GM21528 (cell line): ENCODE measurements at regions not wholly inside any gene's neighbourhood (a gene's known extent, or its start where the extent isn't known, plus 50 kb on each side); places are given as distances from the start of the nearest gene placed in this dataset.
"Not testable (repeated sequence)": the region's sequence is repeated elsewhere in the genome, so short reads cannot be mapped to it uniquely, and the experiment has no call there.

Experiments used
- ATAC-seq: cut with Tn5 transposase; IDR thresholded peaks from one replicate; pipeline ENCODE4 v1.9.1; 2021; ENCODE audit warnings: mild to moderate bottlenecking, moderate library complexity; ENCODE audit not compliant: unreplicated experiment, low FRiP score

DNA sequence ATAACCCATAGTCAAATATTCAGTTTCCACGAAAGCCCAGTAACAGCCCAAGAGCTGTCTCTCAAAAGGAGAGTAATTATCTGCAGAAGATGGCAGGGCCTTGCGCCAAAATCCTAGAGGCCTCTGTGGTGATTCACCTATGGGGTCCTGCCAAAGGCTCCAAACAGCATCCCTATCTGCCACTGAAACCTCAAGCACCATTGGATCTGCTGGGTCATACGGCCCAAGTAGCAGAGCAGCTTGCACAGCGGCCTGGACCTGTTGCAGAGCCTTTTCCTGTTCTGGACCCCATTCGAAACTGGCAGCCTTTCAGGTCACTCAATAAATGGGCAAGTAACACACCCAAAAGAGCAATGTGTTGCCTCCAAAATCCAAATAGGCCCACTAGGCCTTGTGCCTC, 183.2 kb upstream of the IPO5 start:
- not testable (repeated sequence) for ATAC-seq

DNA sequence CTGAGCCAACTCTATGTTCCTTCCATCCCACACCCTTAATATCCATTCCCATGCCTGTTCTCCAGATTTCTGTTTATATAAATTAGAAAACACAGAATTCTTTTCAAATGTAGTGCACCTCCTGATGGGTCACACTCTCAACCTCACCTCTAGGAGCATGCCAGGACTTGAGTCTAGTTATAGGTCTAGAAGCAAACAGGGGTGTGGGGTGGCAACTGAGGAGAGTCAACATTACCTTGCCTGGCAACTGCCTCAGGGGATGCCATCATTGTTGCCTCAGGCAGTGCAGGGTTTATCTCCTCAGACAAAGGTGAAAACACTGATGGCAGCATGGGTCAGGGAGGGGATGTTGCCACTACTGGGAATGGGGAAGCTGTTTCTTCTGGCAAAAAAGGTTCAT, 181.0 kb upstream of the IPO5 start:
- not testable (repeated sequence) for ATAC-seq

DNA sequence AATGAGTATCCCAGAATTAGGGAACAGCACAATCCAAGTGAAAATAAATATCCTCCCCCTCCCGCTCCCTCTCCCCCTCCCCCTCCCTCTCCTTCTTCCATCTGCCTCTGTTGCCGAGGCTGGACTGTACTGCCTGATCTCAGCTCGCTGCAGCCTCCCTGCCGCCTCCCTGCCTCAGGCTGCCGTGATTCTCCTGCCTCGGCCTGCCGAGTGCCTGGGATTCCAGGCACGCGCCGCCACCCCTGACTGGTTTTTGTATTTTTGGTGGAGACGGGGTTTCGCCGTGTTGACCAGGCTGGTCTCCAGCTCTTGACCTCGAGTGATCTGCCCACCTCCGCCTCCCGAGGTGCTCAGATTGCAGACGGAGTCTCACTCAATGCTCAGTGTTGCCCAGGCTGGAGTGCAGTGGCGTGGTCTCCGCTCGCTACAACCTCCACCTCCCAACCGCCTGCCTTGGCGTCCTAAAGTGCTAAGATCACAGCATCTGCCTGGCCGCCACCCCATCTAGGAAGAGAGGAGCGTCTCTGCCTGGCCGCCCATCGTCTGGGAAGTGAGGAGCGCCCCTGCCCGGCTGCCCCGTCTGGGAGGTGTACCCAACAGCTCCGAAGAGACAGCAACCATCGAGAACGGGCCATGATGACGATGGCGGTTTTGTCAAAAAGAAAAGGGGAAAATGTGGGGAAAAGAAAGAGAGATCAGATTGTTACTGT, 178.9 kb upstream of the IPO5 start:
- ATAC-seq, result not testable (repeated sequence)

DNA sequence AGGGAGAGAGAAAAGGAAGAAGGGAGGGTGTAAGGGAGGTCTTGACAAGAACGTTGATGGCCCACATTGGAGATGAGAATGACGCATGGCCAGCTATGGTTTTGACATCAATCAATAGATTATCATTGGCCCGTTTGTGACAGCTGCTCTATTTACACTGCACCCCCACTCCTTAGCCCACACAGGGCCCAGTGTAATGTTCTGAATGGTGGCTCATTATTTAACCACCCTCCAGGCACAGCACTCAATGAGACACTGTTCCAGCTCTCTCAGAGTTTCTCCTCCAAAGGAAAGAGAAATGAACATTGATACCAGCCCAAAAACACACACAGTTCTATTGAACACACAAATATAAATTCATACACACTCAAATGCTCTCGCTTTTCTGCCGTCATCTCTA, 173.0 kb upstream of the IPO5 start:
- ATAC-seq, result no peak

DNA sequence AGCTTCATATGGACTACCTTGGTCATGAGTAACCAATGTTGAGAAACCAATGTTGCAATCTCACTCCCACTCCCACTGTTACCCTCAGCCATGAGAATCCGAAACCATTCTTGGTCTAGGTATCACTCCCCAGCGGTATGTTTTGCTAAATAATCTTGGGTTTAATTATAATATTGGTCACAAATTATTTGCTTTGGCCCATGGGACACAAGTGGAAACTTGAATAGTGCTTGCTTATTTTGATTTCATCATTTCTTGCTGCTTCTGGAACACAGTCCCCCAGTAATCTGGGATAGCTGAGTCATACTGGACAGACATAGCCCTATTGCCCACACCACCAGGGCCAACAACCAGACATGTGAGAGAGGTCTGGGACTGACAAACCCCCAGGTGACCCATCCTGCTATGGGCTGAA, 171.6 kb upstream of the IPO5 start:
- ATAC-seq, result no peak

DNA sequence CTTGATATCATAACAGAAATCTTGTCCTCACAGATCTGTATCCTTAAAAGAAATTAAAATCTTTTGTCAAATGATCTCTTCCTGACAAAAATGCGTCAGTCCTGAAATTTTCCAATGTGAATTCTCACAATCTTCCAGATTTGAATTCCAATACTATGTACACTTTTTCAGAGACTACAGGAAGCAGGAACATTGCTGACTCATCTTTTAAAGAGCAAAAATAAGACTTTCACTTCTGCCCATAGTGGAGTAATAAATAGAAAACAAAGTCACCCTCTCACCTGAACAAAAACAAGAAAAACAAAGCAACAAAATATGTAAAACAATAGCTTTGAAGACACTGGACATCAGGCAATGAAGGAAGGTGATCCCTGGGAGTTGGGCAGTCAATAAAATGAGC, 167.0 kb upstream of the IPO5 start:
- ATAC-seq, result no peak

DNA sequence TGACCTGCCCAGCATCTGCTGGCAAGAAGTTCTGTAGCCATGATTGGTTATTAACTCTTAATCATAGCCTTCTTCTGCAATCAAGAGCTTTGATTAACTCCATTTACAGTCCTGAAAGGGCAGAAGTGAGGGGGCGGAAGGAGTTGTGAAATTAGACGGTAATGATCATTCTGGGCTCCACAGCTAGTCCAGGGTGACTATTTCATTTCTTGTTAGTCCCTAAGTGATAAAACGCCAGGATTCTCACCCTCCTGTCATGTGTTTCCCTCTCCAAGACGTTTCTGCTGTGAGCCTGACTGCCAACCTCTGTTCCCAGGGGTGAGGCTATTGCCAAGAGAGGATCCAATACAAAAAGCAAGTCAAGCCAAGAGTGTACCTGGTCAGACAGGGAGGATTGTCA, 155.9 kb upstream of the IPO5 start:
- ATAC-seq, result no peak

DNA sequence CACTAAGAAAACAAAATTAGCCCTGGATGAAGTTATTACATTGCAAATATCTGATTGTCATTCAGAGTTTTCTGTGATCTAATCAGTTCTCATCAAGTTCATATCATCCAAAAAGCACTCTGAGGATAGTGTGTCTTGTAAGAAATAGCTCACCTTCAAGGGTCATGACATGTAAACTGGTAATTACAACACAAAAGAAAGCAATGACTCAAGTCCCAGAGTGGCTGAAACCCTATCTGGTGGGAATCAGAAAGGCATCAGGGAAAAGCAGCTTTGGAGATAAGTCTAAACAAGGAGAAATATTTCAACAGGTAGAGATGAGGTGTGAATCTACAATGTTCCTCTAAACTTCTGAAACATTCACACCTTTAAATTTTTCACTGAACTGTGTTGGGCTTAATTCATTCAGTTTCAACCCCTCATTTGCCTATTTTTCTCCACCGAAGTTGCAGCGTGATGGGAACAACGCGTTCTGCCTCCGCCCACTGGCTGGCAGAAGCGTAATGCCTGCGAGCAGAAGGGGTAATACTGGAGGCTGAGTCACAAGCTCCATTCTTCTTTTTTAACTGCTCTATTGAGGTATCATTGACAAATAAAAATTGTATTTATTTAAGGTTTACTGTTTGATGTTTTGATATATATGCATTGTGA, 155.2 kb upstream of the IPO5 start:
- no peak for ATAC-seq

DNA sequence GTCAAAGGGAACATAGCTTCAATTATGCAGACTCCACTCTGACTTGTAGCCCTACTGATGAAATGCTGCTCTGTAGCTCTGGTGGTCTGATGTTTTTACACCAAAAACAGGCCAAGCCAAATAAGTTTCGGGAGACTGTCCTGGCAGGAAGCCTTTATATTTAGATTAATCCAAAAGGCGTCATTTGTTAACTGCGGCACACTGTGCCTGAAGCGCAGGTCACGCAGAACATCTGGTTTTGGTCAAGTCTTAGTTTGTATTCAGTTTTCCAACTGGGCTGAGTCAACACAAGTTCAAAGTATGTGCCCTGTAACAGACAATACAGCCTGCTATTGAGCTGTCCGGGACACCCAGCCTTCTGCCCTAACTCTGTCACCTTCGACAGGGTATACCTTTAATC, 154.6 kb upstream of the IPO5 start:
- ATAC-seq, result no peak

DNA sequence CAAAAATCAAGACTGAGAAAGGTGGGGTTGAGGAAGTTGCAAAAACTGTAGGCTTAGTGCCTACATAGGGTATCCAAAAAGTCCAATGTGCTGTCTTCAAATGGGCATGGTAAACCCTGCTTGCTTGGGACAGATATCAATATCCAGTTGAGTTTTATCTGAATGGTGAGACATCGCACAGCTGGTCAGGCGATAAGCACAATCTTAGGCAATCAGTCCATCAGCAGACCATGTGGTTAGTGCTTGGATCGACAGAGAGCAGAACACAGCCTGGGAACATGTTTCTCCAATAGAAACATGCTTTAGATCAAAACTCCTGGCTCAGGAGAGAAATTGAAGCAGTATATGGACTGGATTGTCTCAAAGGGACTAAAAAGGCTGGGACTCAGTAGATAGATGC, 151.3 kb upstream of the IPO5 start:
- ATAC-seq, result no peak

DNA sequence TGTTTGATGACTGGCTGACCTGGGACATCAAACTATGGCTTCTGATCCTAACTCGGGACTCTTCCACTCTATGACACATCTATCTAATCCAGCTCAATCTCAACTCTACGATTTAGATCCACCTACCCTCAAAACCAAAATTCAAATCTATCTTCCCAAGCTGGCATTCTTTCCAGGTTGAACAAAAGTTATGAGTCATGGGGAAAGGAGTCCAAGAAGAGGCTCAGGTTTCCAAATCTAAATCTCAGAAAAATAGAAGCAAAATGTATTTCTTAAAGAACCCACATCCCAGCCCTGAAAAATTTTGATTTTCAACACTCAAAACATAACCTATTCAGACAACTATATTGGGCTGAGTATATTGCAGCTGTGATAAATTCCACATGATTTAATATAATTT, 143.9 kb upstream of the IPO5 start:
- no peak for ATAC-seq

DNA sequence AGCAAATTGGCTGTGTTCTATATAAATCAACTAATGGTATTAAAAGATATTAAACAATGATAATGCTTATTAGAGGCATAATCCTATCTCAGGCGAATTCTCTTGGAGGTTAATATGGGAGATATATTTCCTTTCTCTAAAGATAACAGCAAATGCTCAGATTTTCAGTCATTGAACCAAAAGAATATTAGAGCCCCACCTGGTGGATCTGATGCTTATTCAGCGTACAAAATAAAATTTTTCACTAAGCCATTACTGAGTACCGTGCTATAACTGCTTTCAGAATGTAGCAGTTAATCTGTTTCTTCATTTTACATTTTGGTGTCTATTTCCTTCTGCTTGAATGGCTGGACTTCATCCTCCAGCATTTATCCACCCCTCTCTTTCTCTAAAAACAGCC, 143.3 kb upstream of the IPO5 start:
- ATAC-seq, result no peak

DNA sequence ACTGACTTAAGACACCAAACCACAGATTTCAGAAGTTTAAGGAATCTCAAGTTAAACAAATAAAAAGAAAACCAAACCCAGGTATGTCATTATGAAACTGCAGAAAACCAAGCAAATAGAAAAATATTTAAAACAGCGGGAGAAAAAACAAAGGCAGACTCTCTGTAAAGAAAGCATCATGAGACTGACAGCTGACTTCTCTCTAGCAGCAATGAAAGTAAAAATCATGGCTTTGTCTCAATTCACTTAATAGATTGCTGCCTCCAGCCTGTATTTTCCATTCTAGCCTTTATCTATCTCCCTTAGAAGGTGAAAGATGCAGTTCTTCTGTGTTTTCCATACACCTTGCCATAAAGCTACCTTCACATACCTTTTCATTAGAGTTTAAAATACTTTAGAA, 131.1 kb upstream of the IPO5 start:
- no peak for ATAC-seq

DNA sequence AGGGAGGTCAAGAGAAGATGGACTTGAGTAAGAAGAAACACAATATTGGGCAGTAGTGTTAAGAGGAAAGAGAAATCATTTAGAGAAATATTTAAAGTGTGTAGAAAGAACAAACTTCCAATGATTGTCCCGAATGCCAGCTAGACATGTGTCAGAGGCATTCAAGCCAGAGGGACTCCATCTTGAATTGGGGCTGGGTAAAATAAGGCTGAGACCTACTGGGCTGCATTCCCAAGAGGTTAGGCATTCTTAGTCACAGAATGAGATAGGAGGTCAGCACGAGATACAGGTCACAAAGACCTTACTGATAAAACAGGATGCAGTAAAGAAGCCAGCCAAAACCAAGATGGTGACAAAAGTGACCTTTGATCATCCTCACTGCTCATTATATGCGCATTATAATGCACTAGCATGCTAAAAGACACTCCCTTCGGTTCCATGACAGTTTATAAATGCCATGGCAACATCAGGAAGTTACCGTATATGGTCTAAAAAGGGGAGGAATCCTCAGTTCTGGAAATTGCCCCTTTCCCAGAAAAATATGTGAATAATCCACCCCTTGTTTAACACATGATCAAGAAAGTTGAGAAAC, 127.0 kb upstream of the IPO5 start:
- no peak for ATAC-seq

DNA sequence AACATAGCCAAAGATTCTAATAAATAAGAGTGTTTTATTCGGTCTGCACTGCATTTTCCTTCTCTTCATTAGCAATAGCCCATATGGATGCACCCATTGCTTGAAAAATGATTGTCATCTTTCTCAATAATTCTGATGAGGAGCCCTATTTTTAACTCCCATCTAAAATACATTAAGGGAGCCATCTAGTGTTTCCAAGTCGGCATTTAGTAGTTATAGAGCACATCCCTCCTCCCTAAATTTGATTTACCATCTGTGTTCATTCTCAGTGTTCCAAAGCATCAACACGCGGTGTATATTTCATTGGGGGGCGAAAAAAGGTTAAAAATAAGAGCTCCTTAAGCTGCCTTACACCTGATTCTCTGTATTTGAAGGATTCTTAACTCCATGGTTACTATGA, 119.2 kb upstream of the IPO5 start:
- ATAC-seq, result no peak

DNA sequence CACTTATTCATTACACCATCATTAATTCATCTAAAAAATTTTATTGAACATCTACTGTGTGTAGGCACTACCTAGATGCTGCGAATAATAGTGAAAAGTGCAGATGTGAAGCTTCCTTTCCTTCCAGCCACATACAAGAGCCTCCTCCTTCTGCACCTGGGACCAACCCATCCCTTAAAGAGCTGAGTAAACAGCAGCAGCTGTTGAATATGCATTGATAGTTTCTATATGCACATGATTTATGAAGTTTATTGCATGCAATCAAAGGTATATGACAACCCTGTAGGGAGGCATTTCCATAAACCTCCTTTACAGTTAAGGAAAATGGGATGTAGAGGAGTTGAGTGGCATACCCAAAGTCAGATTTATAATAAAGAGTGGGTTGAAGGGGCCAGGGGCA, 110.3 kb upstream of the IPO5 start:
- no peak for ATAC-seq

DNA sequence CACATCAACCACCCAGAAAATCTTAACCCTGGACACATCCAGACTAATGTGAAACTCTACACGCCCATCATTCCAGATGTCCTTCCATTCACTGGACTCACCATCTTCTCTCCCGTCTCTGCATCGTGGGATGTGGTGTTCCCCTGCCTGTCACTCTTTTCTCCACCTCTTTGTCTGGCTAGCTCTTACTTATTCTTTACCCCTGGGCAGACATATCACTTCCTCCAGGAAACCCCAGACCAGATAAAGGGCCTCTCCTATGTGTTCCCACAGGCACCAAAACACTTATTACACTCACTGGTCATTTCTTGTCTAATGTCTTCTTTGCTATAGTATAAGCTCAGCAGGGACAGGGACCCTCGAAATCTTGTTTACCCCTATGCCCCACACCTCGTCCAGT, 109.3 kb upstream of the IPO5 start:
- ATAC-seq, result no peak

DNA sequence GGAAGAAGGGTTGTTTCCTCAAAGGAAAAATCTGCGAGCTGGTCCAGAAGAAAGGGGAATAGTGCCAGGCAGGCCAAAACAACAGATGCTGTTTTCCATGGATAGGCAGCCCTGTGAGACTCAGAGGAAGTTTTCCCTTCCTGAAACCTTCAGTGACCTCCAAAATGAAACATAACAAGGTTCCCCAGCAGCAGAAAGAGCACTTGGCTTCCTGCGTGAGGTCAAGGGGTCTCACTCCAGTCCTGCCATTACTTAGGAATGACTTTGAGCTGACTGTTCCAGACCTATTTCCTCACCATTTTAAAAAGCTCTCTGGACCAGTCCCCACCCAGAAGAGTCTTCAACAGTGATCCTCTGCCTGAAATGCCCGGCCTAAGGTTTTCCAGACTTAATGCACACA, 104.6 kb upstream of the IPO5 start:
- no peak for ATAC-seq

DNA sequence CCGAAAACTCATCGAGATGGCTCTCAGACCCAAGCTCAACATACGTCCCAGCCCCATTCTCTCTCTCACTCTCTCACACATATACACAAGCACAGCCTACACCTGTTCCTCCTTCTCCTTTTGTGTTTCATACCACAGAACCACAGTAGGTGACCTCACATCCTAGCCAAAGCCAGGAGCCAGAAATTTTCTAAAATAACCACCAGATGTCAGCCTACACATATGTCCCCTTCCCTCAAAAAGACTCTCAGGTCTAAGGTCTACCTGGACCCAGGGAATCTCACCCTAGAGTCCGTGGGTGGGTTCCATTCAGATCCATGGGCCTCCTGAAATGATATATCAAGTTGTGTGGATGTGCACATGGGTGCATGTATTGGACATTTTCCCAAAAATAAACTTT, 104.2 kb upstream of the IPO5 start:
- peak; percentile 93 for ATAC-seq

DNA sequence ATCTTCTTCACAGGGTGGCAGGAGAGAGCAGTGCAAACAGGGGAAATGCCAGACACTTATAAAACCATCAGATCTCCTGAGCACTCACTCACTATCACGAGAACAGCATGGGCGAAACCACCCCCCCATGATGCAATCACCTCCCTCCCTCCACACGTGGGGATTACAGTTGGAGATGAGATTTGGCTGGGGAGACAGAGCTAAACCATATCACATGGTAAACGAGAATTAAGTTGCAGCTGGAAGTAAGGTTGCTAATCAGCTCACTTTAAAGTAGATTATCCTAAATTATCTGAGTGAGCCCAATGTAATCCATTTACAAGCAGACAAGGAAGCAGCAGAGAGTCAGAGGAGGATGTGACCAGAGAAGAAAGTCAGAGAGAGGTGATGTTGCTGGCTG, 102.2 kb upstream of the IPO5 start:
- no peak for ATAC-seq

DNA sequence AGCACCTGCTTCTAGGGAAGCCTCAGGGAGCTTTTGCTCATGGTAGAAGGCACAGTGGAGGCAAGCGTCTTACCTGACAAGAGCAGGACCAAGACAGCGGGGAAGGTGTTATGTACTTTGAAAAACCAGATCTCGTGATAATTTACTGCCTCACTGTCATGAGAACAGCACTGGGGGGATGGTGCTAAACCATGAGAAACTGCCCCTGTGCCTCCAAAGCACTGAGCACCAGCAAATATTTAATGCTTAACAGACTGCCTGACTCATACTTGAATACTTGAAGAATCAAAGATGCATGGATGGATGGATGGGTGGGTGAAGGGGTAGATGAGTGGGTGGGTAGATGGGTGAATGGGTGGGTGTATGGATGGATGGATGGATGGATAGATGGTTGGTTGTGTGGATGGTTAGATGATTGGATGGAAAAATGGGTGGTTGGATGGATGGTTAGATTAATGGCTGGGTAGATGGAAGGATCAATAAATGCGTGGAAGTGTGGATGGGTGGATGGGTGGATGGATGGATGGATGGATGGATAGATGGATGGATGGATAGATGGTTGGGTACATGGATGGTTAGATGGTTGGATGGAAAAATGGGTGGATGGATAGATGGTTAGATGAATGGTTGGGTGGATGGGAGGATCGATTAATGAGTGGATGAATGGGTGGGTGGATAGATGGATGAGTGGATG, 101.1 kb upstream of the IPO5 start:
- ATAC-seq, result no peak

DNA sequence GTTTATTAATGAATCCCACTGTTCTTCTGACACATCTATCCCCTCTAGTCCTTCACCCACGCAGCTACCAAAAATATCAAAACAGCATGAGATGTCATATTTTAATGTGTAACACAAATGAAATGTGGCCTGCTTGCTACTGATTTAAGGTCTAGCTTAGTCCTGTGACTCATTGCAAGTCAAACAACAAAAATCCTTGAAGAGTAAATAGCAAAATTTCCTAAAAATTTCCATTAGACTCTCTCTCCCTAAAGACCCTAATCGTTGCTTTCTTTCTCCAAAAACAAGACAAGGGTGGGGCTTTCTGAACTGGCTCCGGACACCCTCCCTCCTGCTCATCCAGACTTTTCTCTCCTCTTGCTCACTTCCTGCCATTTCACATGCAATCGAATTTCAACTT, 99.9 kb upstream of the IPO5 start:
- ATAC-seq, result no peak
